ENCODE measurements at regions not wholly inside any gene's neighbourhood (a gene's known extent, or its start where the extent isn't known, plus 50 kb on each side); places are given as distances from the start of the nearest gene placed in this dataset.

DNA sequence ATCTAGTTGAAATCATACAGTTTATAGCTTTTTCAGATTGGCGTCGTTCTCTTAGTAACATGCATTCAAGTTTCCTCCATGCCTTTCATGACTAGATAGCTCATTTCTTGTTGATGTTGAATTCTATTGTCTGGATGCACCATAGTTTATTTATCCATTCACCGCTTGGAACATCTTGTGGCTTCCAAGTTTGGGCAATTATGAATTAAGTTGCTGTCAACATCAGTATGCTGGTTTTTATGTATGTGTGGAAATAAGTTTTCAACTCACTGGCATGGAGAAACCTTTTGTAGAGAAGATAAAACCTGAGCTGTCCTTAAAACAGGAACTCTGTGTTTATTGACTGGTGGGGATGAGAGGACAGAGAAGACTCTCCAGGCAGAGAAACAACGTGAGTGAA is 248.0 kb downstream of the CDC5L start:
- in situ Hi-C loops (cut with HindIII; ENCODE audit: low pct_unique_long_range_greater_than_20kb, low sequenced_read_pairs) (no loop called here), intact Hi-C loops (cut with micrococcal nuclease; ENCODE audit: unreplicated experiment) (no loop called here)
- CTCF ChIA-PET: no interaction called here
- H3K36me3 ChIP-seq (ENCODE audit: control insufficient read depth, insufficient read depth, low read length): no peaks in the 10 kb centered on the region
- H3K4me1 ChIP-seq (ENCODE audit: control insufficient read depth, insufficient read depth, low read length): no peaks in the 10 kb centered on the region; the same call in 1 of the 2 replicates
- H3K27ac ChIP-seq (ENCODE audit: low read length): no peak overlapping the region
- H3K9me3 ChIP-seq (ENCODE audit: control insufficient read depth, insufficient read depth, low read depth, low read length): no peaks in the 10 kb centered on the region
- H3K4me3 ChIP-seq (ENCODE audit: low read depth in 2 of 2, low read length in 2 of 2): no peak overlapping the region
- TF ChIP-seq POLR2AphosphoS5 (IDR thresholded peaks at IDR 0.05; ENCODE audit: low read depth, low read length) (no peak), SIN3A (IDR thresholded peaks at IDR 0.05; ENCODE audit: borderline replicate concordance, insufficient read depth, low read depth, low read length) (no peak)
- no peak for ATAC-seq
- H3K27me3 ChIP-seq (ENCODE audit: control insufficient read depth, insufficient read depth, low read length): peaks cover 2% of the 10 kb centered on the region; the same call in 1 of the 2 replicates
- POLR2A ChIA-PET: interaction anchor here (0.7 kb wide), 1 partner anchor 1107 kb away, joined by 13 read pairs; no protein-coding TSS in a partner anchor
- BruUV-seq (replicated peaks): no TSS peak
- DNase-seq (ENCODE audit: low read depth, low spot score): no peak

DNA sequence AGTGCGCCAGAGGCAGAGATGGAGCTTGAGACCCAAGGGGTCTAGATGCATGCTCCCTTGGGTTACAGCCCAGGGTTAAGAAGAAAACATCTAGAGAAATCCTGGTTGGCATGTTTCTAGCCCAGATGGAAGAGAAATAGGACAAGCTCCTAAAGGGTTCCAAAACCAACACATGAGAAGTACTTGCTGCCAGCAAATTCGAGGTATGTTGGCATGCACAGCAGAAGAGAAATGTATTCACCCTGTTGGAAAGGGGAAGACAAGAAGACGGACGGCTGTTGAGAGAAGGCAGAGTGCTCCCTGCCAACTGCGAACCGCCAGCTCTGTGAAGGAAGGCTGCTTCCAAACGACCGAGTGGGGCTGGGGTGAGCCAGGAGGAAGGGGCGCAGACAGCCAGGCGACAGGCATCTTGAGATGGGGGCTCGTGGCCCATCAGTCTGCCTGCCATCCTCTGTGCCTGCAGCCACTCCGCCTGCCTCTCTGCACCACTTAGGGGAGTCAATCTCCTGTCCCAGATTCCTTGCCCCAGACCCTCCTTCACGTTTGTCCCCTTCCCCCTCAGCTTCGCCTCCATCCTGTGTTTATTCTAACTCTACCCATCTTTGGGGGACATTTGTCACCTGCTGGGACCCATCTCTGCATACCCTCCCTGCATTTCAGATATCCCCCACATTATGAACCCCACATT is 249.2 kb downstream of the CDC5L start:
- ChIA-PET CTCF (no interaction called here), POLR2A (no interaction called here)
- no peak overlapping the region for H3K4me3 ChIP-seq (ENCODE audit: low read depth in 2 of 2, low read length in 2 of 2)
- TF ChIP-seq TCF7L2 (IDR thresholded peaks at IDR 0.05; ENCODE audit: low read depth, low read length) (no peak), POLR2AphosphoS5 (IDR thresholded peaks at IDR 0.05; ENCODE audit: low read depth, low read length) (no peak), SIN3A (IDR thresholded peaks at IDR 0.05; ENCODE audit: borderline replicate concordance, insufficient read depth, low read depth, low read length) (no peak), REST (IDR thresholded peaks at IDR 0.05; ENCODE audit: insufficient read depth in 1 of 2, low read depth in 2 of 2, low read length in 1 of 2) (no peak)
- TF ChIP-seq, protein P1, sequence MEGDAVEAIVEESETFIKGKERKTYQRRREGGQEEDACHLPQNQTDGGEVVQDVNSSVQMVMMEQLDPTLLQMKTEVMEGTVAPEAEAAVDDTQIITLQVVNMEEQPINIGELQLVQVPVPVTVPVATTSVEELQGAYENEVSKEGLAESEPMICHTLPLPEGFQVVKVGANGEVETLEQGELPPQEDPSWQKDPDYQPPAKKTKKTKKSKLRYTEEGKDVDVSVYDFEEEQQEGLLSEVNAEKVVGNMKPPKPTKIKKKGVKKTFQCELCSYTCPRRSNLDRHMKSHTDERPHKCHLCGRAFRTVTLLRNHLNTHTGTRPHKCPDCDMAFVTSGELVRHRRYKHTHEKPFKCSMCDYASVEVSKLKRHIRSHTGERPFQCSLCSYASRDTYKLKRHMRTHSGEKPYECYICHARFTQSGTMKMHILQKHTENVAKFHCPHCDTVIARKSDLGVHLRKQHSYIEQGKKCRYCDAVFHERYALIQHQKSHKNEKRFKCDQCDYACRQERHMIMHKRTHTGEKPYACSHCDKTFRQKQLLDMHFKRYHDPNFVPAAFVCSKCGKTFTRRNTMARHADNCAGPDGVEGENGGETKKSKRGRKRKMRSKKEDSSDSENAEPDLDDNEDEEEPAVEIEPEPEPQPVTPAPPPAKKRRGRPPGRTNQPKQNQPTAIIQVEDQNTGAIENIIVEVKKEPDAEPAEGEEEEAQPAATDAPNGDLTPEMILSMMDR (IDR thresholded peaks at IDR 0.05): no peak
- ATAC-seq (no peak), DNase-seq (ENCODE audit: low read depth, low spot score) (no peak)
- intact Hi-C loops (cut with micrococcal nuclease; ENCODE audit: unreplicated experiment) (no loop called here), in situ Hi-C loops (cut with HindIII; ENCODE audit: low pct_unique_long_range_greater_than_20kb, low sequenced_read_pairs) (no loop called here)
- H3K36me3 ChIP-seq (ENCODE audit: control insufficient read depth, insufficient read depth, low read length): no peaks in the 10 kb centered on the region
- BruUV-seq (replicated peaks): no TSS peak
- H3K27ac ChIP-seq (ENCODE audit: low read length): no peak overlapping the region
- H3K27me3 ChIP-seq (ENCODE audit: control insufficient read depth, insufficient read depth, low read length): no peaks in the 10 kb centered on the region
- H3K4me1 ChIP-seq (ENCODE audit: control insufficient read depth, insufficient read depth, low read length): no peaks in the 10 kb centered on the region
- H3K9me3 ChIP-seq (ENCODE audit: control insufficient read depth, insufficient read depth, low read depth, low read length): no peaks in the 10 kb centered on the region

- Histone ChIP-seq H3K27me3 (ENCODE audit: control insufficient read depth, insufficient read depth, low read length) (no peaks in the 10 kb centered on the region), H3K4me1 (ENCODE audit: control insufficient read depth, insufficient read depth, low read length) (no peaks in the 10 kb centered on the region), H3K27ac (ENCODE audit: low read length) (no peak overlapping the region), H3K36me3 (ENCODE audit: control insufficient read depth, insufficient read depth, low read length) (no peaks in the 10 kb centered on the region), H3K4me3 (ENCODE audit: low read depth in 2 of 2, low read length in 2 of 2) (no peak overlapping the region), H3K9me3 (ENCODE audit: control insufficient read depth, insufficient read depth, low read depth, low read length) (no peaks in the 10 kb centered on the region)
- intact Hi-C loops (cut with micrococcal nuclease; ENCODE audit: unreplicated experiment): loop anchor here (5.0 kb wide), 1 partner anchor 164 kb away; no protein-coding TSS in a partner anchor
- ATAC-seq: no peak
- no TSS peak for BruUV-seq (replicated peaks)
- ChIA-PET POLR2A (no interaction called here), CTCF (no interaction called here)
- TF ChIP-seq TCF7L2 (IDR thresholded peaks at IDR 0.05; ENCODE audit: low read depth, low read length): no peak
- TF ChIP-seq REST (IDR thresholded peaks at IDR 0.05; ENCODE audit: insufficient read depth in 1 of 2, low read depth in 2 of 2, low read length in 1 of 2): no peak
- TF ChIP-seq SIN3A (IDR thresholded peaks at IDR 0.05; ENCODE audit: borderline replicate concordance, insufficient read depth, low read depth, low read length): no peak
- TF ChIP-seq POLR2AphosphoS5 (IDR thresholded peaks at IDR 0.05; ENCODE audit: low read depth, low read length): no peak
- DNase-seq (ENCODE audit: low read depth, low spot score): no peak
- in situ Hi-C loops (cut with HindIII; ENCODE audit: low pct_unique_long_range_greater_than_20kb, low sequenced_read_pairs): no loop called here
Measured at GRCh38 chr6:44641344-44642031, 254.0 kb downstream of the CDC5L start.
